ENCODE measurements at regions not wholly inside any gene's neighbourhood (a gene's known extent, or its start where the extent isn't known, plus 50 kb on each side); places are given as distances from the start of the nearest gene placed in this dataset.

- H3K79me2 ChIP-seq (ENCODE audit: insufficient read depth, low read length) = no peaks in the 10 kb centered on the region
- H3K4me2 ChIP-seq (ENCODE audit: insufficient read depth, low read length) = no peak overlapping the region
- no peaks in the 10 kb centered on the region for H3K9me3 ChIP-seq (ENCODE audit: low read depth, low read length)
- H4K20me1 ChIP-seq (ENCODE audit: insufficient read depth, low read length) = no peaks in the 10 kb centered on the region
- H3K4me3 ChIP-seq (ENCODE audit: insufficient read depth, low read length) = no peak overlapping the region
- H3K36me3 ChIP-seq (ENCODE audit: insufficient read depth, low read length) = no peaks in the 10 kb centered on the region
- no peak for TF ChIP-seq CTCF (IDR thresholded peaks at IDR 0.05; ENCODE audit: extremely low read depth, low read depth, low read length)
- no peak overlapping the region for H3K27ac ChIP-seq (ENCODE audit: low read depth, low read length)
- no peaks in the 10 kb centered on the region for H3K27me3 ChIP-seq (ENCODE audit: insufficient read depth, low read length)
- H2AFZ ChIP-seq (ENCODE audit: low read length) = no peak overlapping the region
- no peaks in the 10 kb centered on the region for H3K4me1 ChIP-seq (ENCODE audit: insufficient read depth, low read length)
- no peak for DNase-seq (ENCODE audit: insufficient read length, low spot score, missing footprints)
These were observed 478.1 kb upstream of the SMC2 start for GRCh38 chr9:103615994-103616393.

- no peak for TF ChIP-seq CTCF (IDR thresholded peaks at IDR 0.05; ENCODE audit: extremely low read depth, low read depth, low read length)
- no peaks in the 10 kb centered on the region for H3K9me3 ChIP-seq (ENCODE audit: low read depth, low read length)
These were observed 477.1 kb upstream of the SMC2 start for GRCh38 chr9:103617046-103617445.

GRCh38 chr9:103625161-103625804 is 468.8 kb upstream of the SMC2 start:
- Histone ChIP-seq H3K4me2 (ENCODE audit: insufficient read depth, low read length) (no peak overlapping the region), H3K27ac (ENCODE audit: low read depth, low read length) (no peak overlapping the region), H2AFZ (ENCODE audit: low read length) (no peak overlapping the region), H3K27me3 (ENCODE audit: insufficient read depth, low read length) (no peaks in the 10 kb centered on the region), H4K20me1 (ENCODE audit: insufficient read depth, low read length) (no peaks in the 10 kb centered on the region), H3K79me2 (ENCODE audit: insufficient read depth, low read length) (no peaks in the 10 kb centered on the region), H3K4me3 (ENCODE audit: insufficient read depth, low read length) (no peak overlapping the region), H3K4me1 (ENCODE audit: insufficient read depth, low read length) (no peaks in the 10 kb centered on the region), H3K9me3 (ENCODE audit: low read depth, low read length) (no peaks in the 10 kb centered on the region), H3K36me3 (ENCODE audit: insufficient read depth, low read length) (no peaks in the 10 kb centered on the region)
- no peak for TF ChIP-seq CTCF (IDR thresholded peaks at IDR 0.05; ENCODE audit: extremely low read depth, low read depth, low read length)
- DNase-seq (ENCODE audit: insufficient read length, low spot score, missing footprints) = no peak

More at GRCh38 chr9:103617046-103617445, 477.1 kb upstream of the SMC2 start:
- Histone ChIP-seq H3K27me3 (ENCODE audit: insufficient read depth, low read length) (no peaks in the 10 kb centered on the region), H3K36me3 (ENCODE audit: insufficient read depth, low read length) (no peaks in the 10 kb centered on the region), H3K79me2 (ENCODE audit: insufficient read depth, low read length) (no peaks in the 10 kb centered on the region), H3K4me3 (ENCODE audit: insufficient read depth, low read length) (no peak overlapping the region), H2AFZ (ENCODE audit: low read length) (no peak overlapping the region), H4K20me1 (ENCODE audit: insufficient read depth, low read length) (no peaks in the 10 kb centered on the region), H3K4me1 (ENCODE audit: insufficient read depth, low read length) (no peaks in the 10 kb centered on the region), H3K4me2 (ENCODE audit: insufficient read depth, low read length) (no peak overlapping the region), H3K27ac (ENCODE audit: low read depth, low read length) (no peak overlapping the region)
- no peak for DNase-seq (ENCODE audit: insufficient read length, low spot score, missing footprints)

- Histone ChIP-seq H3K27me3 (ENCODE audit: insufficient read depth, low read length) (no peaks in the 10 kb centered on the region), H3K4me1 (ENCODE audit: insufficient read depth, low read length) (no peaks in the 10 kb centered on the region), H3K4me2 (ENCODE audit: insufficient read depth, low read length) (no peak overlapping the region), H4K20me1 (ENCODE audit: insufficient read depth, low read length) (no peaks in the 10 kb centered on the region), H3K9me3 (ENCODE audit: low read depth, low read length) (no peaks in the 10 kb centered on the region), H3K36me3 (ENCODE audit: insufficient read depth, low read length) (no peaks in the 10 kb centered on the region), H3K4me3 (ENCODE audit: insufficient read depth, low read length) (no peak overlapping the region), H3K79me2 (ENCODE audit: insufficient read depth, low read length) (no peaks in the 10 kb centered on the region), H2AFZ (ENCODE audit: low read length) (no peak overlapping the region), H3K27ac (ENCODE audit: low read depth, low read length) (no peak overlapping the region)
- no peak for DNase-seq (ENCODE audit: insufficient read length, low spot score, missing footprints)
- TF ChIP-seq CTCF (IDR thresholded peaks at IDR 0.05; ENCODE audit: extremely low read depth, low read depth, low read length) = no peak
These were observed 466.4 kb upstream of the SMC2 start for GRCh38 chr9:103627731-103628130.
